ENCODE measurements at regions not wholly inside any gene's neighbourhood (a gene's known extent, or its start where the extent isn't known, plus 50 kb on each side); places are given as distances from the start of the nearest gene placed in this dataset.

- Mint-ChIP-seq H3K4me1 (ENCODE audit: unreplicated experiment) (no peaks in the 10 kb centered on the region), H3K36me3 (ENCODE audit: low read depth, unreplicated experiment) (no peaks in the 10 kb centered on the region), H3K27me3 (ENCODE audit: unreplicated experiment) (peaks cover 2% of the 10 kb centered on the region), H3K9me3 (ENCODE audit: unreplicated experiment) (no peaks in the 10 kb centered on the region), H3K27ac (ENCODE audit: unreplicated experiment) (no peak overlapping the region), H3K4me3 (ENCODE audit: unreplicated experiment) (no peak overlapping the region)
- no peak for TF ChIP-seq CTCF (IDR thresholded peaks at IDR 0.05; ENCODE audit: unreplicated experiment)
- no peak for DNase-seq (ENCODE audit: low spot score)
These were observed 343.5 kb upstream of the SFRP2 start for GRCh38 chr4:154132406-154132805.

GRCh38 chr4:154126276-154126675, 337.4 kb upstream of the SFRP2 start:
- DNase-seq (ENCODE audit: low spot score) = no peak
- Mint-ChIP-seq H3K27ac (ENCODE audit: unreplicated experiment) (no peak overlapping the region), H3K4me1 (ENCODE audit: unreplicated experiment) (no peaks in the 10 kb centered on the region), H3K9me3 (ENCODE audit: unreplicated experiment) (no peaks in the 10 kb centered on the region), H3K27me3 (ENCODE audit: unreplicated experiment) (peaks cover 6% of the 10 kb centered on the region), H3K4me3 (ENCODE audit: unreplicated experiment) (no peak overlapping the region), H3K36me3 (ENCODE audit: low read depth, unreplicated experiment) (peaks cover 4% of the 10 kb centered on the region)
- no peak for TF ChIP-seq CTCF (IDR thresholded peaks at IDR 0.05; ENCODE audit: unreplicated experiment)

GRCh38 chr4:154125340-154125739, 336.5 kb upstream of the SFRP2 start:
- Mint-ChIP-seq H3K36me3 (ENCODE audit: low read depth, unreplicated experiment) (peaks cover 4% of the 10 kb centered on the region), H3K27ac (ENCODE audit: unreplicated experiment) (no peak overlapping the region)
- TF ChIP-seq CTCF (IDR thresholded peaks at IDR 0.05; ENCODE audit: unreplicated experiment) = no peak

GRCh38 chr4:154124539-154125255, 335.8 kb upstream of the SFRP2 start:
- no peak for DNase-seq (ENCODE audit: low spot score)
- TF ChIP-seq CTCF (IDR thresholded peaks at IDR 0.05; ENCODE audit: unreplicated experiment) = no peak
- Mint-ChIP-seq H3K27me3 (ENCODE audit: unreplicated experiment) (peaks cover 6% of the 10 kb centered on the region), H3K4me3 (ENCODE audit: unreplicated experiment) (no peak overlapping the region), H3K9me3 (ENCODE audit: unreplicated experiment) (no peaks in the 10 kb centered on the region), H3K36me3 (ENCODE audit: low read depth, unreplicated experiment) (peaks cover 4% of the 10 kb centered on the region), H3K27ac (ENCODE audit: unreplicated experiment) (no peak overlapping the region), H3K4me1 (ENCODE audit: unreplicated experiment) (no peaks in the 10 kb centered on the region)

More at GRCh38 chr4:154125340-154125739, 336.5 kb upstream of the SFRP2 start:
- no peak for DNase-seq (ENCODE audit: low spot score)
- Mint-ChIP-seq H3K9me3 (ENCODE audit: unreplicated experiment) (no peaks in the 10 kb centered on the region), H3K4me3 (ENCODE audit: unreplicated experiment) (no peak overlapping the region), H3K4me1 (ENCODE audit: unreplicated experiment) (no peaks in the 10 kb centered on the region), H3K27me3 (ENCODE audit: unreplicated experiment) (peaks cover 6% of the 10 kb centered on the region)

- H3K9me3 Mint-ChIP-seq (ENCODE audit: unreplicated experiment) = no peaks in the 10 kb centered on the region
- TF ChIP-seq CTCF (IDR thresholded peaks at IDR 0.05; ENCODE audit: unreplicated experiment) = no peak
- H3K27me3 Mint-ChIP-seq (ENCODE audit: unreplicated experiment) = peaks cover 6% of the 10 kb centered on the region
- no peak for DNase-seq (ENCODE audit: low spot score)
- peaks cover 4% of the 10 kb centered on the region for H3K36me3 Mint-ChIP-seq (ENCODE audit: low read depth, unreplicated experiment)
- H3K4me1 Mint-ChIP-seq (ENCODE audit: unreplicated experiment) = no peaks in the 10 kb centered on the region
- no peak overlapping the region for H3K4me3 Mint-ChIP-seq (ENCODE audit: unreplicated experiment)
- H3K27ac Mint-ChIP-seq (ENCODE audit: unreplicated experiment) = no peak overlapping the region
These were observed 335.0 kb upstream of the SFRP2 start for GRCh38 chr4:154123897-154124296.
